Stimulated activated naive B cell treated with anti-CD40 and anti-IgM and Interleukin-4, amounts not matched to agents 10 μg/mL and 1 μg/mL and 100 μg/mL, for 72 hours (primary cell): ENCODE measurements at regions not wholly inside any gene's neighbourhood (a gene's known extent, or its start where the extent isn't known, plus 50 kb on each side); places are given as distances from the start of the nearest gene placed in this dataset.

Experiments used
- ATAC-seq, 2 donors: fragments of 150-1000 bp; cut with Tn5 transposase; replicated peaks; 2 replicates each; pipeline ENCODE4 v1.10.0; 2021; ENCODE audit warnings: moderate library complexity in 1 of 2
- DNase-seq: peaks from one replicate; pipeline ENCODE4 v3.0.0; 2021
- H3K27ac Mint-ChIP-seq: one replicate; pipeline ENCODE4 v1.8.0; 2022; ENCODE audit warnings: mild to moderate bottlenecking, mixed read lengths
- H3K27me3 Mint-ChIP-seq, 2 donors: one replicate each; pipeline ENCODE4 v1.8.0; 2022; ENCODE audit warnings: mixed read lengths in 2 of 2
- H3K36me3 Mint-ChIP-seq, 2 donors: one replicate each; pipeline ENCODE4 v1.8.0; 2022; ENCODE audit warnings: mixed read lengths in 2 of 2, mild to moderate bottlenecking in 1 of 2
- H3K4me1 Mint-ChIP-seq, 2 donors: one replicate each; pipeline ENCODE4 v1.8.0; 2022; ENCODE audit warnings: mixed read lengths in 2 of 2, mild to moderate bottlenecking in 1 of 2
- H3K4me3 Mint-ChIP-seq, 2 donors: one replicate each; pipeline ENCODE4 v1.8.0; 2022; ENCODE audit warnings: mild to moderate bottlenecking in 2 of 2, mixed read lengths in 2 of 2, moderate library complexity in 1 of 2
- H3K9me3 Mint-ChIP-seq, 2 donors: one replicate each; pipeline ENCODE4 v1.8.0; 2022; ENCODE audit warnings: mixed read lengths in 2 of 2, mild to moderate bottlenecking in 1 of 2

DNA sequence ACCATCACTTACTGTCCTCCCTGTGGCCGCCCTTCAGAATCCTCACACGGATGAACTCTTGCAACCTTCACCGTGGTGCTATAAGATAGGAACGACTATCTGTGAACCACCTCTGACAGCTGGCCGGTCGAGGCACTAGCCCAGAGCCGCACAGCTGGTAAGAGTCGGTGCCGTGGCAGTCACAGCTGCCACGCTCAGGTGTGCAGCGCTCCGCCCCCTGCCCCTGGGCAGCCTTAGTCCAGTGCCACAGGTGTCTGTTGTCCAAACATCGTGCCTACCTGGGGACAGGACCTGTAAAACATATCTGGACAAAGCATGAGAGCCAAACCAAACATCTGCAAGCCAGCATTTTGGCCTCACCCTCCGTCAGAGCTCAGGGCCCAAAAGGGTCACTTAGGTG, 55.3 kb upstream of the SALL3 start:
- no peaks in the 10 kb centered on the region for H3K4me1 Mint-ChIP-seq
- no peaks in the 10 kb centered on the region for H3K9me3 Mint-ChIP-seq
- no peaks in the 10 kb centered on the region for H3K27me3 Mint-ChIP-seq

DNA sequence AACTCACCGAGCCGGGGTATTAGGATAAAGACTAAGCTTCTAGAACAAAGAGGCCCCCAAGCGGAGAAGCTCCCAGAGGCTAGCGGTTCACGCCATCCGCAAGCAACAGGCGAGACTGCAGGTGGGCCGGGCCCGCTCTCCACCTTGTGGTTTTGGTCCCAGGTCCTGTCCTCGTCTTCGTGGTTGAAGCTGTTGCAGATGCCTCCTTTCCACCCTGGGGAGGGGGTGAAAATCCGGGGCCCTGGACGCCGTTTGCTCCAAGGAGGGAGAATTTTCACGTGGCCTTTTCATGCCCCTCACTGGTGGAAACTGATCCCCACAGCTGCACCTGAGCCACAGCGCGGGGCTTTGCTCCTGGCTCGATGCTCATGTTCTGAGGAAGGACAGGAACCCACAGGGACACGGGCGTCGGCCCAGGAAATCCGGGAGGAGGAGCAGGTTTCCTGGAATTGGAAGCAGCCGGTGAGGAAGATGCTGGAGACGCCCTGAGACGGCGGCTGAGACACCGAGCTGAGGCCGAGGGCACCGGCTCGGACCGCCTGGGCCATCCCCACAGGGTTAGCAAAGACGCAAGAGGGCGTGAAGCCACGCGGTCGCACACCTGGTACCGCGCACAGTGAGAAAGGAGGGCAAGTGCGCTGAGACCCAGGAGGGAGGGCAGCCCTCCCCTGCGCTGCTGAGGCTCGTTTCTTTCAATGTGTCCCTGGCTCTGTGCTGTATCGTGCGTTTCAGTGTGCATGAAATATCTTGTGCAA, 54.7 kb upstream of the SALL3 start:
- no peaks in the 10 kb centered on the region for H3K9me3 Mint-ChIP-seq
- no peaks in the 10 kb centered on the region for H3K27me3 Mint-ChIP-seq
- no peak overlapping the region for H3K4me3 Mint-ChIP-seq
- H3K4me1 Mint-ChIP-seq: no peaks in the 10 kb centered on the region
- H3K36me3 Mint-ChIP-seq: no peaks in the 10 kb centered on the region
- no peak overlapping the region for H3K27ac Mint-ChIP-seq
- ATAC-seq (no peak), DNase-seq (no peak)

More for the DNA sequence above, 55.3 kb upstream of the SALL3 start:
- no peak for DNase-seq
- Mint-ChIP-seq H3K4me3 (no peak overlapping the region), H3K27ac (no peak overlapping the region), H3K36me3 (no peaks in the 10 kb centered on the region)
- no peak for ATAC-seq

DNA sequence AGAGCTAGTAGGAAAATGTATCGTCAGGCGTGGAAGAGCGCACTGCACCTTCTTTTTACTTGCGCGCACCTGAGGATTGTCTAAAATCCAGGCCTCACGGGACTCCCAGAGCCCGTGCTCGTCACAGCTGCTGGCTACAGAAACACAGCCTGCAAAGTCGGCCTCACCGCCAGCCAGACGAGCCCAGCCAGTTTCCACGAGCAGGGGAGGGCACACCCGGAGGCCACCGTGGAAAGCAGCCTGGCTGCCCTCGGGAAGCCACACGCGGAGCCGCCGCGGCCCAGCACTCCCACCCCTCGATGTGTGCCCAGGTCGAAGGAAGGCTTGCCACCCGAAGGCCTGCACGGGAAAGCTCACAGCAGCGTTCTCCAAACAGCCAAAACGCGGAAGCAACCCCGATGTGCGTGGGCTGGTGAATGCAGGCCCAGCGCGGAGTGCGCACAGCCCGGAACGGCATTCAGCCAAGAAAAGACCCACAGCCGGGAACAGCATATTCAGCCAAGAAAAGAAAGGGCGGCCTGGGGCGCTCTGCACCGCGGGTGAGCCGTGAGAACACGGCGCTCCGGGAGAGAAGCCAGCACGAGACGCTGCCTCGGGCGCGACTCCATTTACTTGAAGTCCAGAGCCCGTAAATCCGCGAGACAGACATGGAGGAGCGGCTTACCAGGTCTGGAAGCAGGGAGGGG, 53.9 kb upstream of the SALL3 start:
- ATAC-seq: no peak

DNA sequence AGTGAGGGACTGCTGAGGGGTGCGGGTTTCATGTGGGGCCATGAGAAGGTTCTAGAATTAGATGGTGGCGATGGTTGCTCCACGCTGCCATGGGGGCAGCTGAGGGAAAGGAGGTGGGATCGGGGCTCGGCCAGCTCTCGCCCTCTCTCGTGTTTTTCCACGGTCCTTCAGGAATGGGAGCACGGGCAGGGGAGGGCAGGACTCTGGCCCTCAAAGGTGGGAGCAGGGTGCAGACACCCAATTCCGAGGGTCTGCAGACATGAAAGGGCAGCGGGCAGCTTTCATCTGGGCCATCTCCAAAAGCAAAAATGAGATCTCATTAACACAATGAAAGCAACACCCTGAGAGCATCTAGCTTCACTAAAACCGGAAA, 53.4 kb upstream of the SALL3 start:
- ATAC-seq (no peak), DNase-seq (no peak)
- Mint-ChIP-seq H3K27me3 (no peaks in the 10 kb centered on the region), H3K4me3 (no peak overlapping the region), H3K4me1 (no peaks in the 10 kb centered on the region), H3K36me3 (no peaks in the 10 kb centered on the region), H3K27ac (no peak overlapping the region), H3K9me3 (no peaks in the 10 kb centered on the region)

More for the DNA sequence above, 53.9 kb upstream of the SALL3 start:
- Mint-ChIP-seq H3K27ac (no peak overlapping the region), H3K36me3 (no peaks in the 10 kb centered on the region), H3K4me3 (no peak overlapping the region), H3K4me1 (no peaks in the 10 kb centered on the region), H3K27me3 (no peaks in the 10 kb centered on the region), H3K9me3 (no peaks in the 10 kb centered on the region)
- no peak for DNase-seq

DNA sequence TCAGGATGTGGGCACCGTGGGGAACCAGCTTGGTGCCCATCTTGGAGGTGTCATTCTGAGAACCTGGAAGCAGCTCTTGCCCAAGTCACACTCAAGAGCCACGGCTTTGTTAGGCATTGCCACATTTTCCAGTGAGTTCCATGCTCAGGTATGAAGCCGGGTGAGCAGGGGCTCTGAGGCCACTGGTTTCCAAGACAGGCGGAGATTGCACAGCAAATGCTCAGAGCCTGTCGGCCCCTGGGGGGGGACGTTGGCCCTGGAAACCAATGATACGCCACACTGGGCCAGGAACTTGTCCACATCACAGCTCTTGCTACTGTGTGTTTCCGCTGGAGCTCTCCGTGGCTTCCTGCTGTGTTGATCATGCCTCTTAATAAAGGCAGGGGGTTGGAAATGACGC, 52.5 kb upstream of the SALL3 start:
- Mint-ChIP-seq H3K4me3 (no peak overlapping the region), H3K27me3 (no peaks in the 10 kb centered on the region), H3K36me3 (no peaks in the 10 kb centered on the region), H3K9me3 (no peaks in the 10 kb centered on the region), H3K4me1 (no peaks in the 10 kb centered on the region), H3K27ac (no peak overlapping the region)
- ATAC-seq (no peak), DNase-seq (no peak)

DNA sequence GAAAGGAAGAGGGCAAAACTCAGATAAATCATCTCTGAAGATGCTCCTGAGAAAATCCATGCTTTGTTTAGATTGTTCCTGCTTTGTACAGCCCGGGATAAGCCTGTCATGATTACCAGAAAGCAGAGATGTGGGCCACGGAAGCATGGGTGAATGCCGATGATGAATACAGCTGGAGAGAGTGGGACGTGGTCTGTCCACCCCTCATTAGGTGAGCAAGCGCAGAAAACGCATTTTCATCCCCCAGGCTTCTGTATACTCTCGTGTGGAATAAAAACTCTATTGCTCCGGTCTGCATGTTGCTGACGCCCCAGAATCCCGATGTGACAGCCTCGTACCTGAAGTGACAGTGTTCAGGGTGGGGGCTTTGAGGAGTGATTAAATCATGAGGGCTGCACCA, 52.0 kb upstream of the SALL3 start:
- ATAC-seq (no peak), DNase-seq (no peak)
- no peaks in the 10 kb centered on the region for H3K4me1 Mint-ChIP-seq
- no peak overlapping the region for H3K27ac Mint-ChIP-seq
- H3K27me3 Mint-ChIP-seq: no peaks in the 10 kb centered on the region
- no peaks in the 10 kb centered on the region for H3K9me3 Mint-ChIP-seq
- no peak overlapping the region for H3K4me3 Mint-ChIP-seq
- H3K36me3 Mint-ChIP-seq: no peaks in the 10 kb centered on the region

DNA sequence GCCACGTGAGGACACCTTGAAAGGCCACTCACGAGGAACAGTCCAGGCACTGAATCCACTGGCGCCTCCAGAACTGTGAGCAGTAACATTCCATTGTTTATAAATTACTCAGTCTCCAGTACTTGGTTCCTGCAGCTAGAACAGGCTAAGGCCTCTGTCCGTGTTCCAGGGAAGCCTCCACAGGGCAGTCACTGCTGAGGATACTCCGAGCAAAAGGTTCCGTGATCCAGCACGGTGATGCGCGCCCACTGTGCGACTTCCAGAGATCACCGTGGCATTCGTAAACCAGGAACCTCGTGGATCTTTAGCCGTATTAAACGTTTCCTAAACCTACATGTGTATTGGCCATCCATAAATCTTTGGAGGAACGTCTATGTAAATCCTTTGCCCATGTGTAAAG, 51.5 kb upstream of the SALL3 start:
- Mint-ChIP-seq H3K9me3 (no peaks in the 10 kb centered on the region), H3K36me3 (no peaks in the 10 kb centered on the region), H3K4me1 (no peaks in the 10 kb centered on the region), H3K27ac (no peak overlapping the region), H3K27me3 (no peaks in the 10 kb centered on the region), H3K4me3 (no peak overlapping the region)
- DNase-seq: no peak
- no peak for ATAC-seq

DNA sequence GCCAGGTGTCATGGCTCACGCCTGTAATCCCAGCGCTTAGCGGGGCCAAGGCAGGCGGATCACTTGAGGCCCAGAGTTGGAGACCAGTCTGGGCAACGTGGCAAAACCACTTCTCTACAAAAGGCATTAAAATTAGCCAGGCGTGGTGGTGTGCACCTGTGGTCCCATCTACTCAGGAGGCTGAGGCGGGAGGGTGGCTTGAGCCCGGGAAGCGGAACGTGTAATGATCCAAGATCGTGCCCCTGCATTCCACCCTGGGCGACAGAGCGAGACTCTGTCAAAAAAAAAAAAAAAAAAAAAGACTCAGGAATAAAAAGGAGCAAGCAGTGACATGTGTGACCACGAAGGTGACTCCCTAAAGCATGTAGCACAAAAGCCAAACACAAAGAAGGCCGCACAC, 50.1 kb upstream of the SALL3 start:
- H3K4me3 Mint-ChIP-seq: no peak overlapping the region
- DNase-seq (no peak), ATAC-seq (no peak)

More for the DNA sequence above, 50.1 kb upstream of the SALL3 start:
- H3K27ac Mint-ChIP-seq: no peak overlapping the region
- no peaks in the 10 kb centered on the region for H3K4me1 Mint-ChIP-seq
- H3K36me3 Mint-ChIP-seq: no peaks in the 10 kb centered on the region
- H3K27me3 Mint-ChIP-seq: no peaks in the 10 kb centered on the region
- no peaks in the 10 kb centered on the region for H3K9me3 Mint-ChIP-seq
